Ovary (tissue), 7 donors: ENCODE measurements at regions not wholly inside any gene's neighbourhood (a gene's known extent, or its start where the extent isn't known, plus 50 kb on each side); places are given as distances from the start of the nearest gene placed in this dataset.

Experiments used
- DNase-seq, 5 donors: peaks; one replicate each; pipeline ENCODE4 v3.0.0-alpha.2; 2019 to 2020
- H3K27ac ChIP-seq, 2 donors: fragments of 200-600 bp; one replicate each; pipeline versions ENCODE4 v1.5.1 to v1.8.0; 2019 to 2022
- H3K27me3 ChIP-seq: fragments of 200-600 bp; one replicate; pipeline ENCODE4 v1.8.0; 2022
- H3K36me3 ChIP-seq: fragments of 200-600 bp; sonication (generic); one replicate; pipeline ENCODE4 v1.5.1; 2019
- H3K4me1 ChIP-seq: one replicate; pipeline ENCODE4 v1.8.1; 2013; ENCODE audit warnings: mild to moderate bottlenecking, moderate library complexity; ENCODE audit not compliant: insufficient read depth
- H3K4me3 ChIP-seq: fragments of 200-600 bp; sonication (generic); one replicate; pipeline ENCODE4 v1.5.1; 2017
- H3K9me3 ChIP-seq, 2 donors: fragments of 200-600 bp in 1 of 2; sonication (generic) in 1 of 2; one replicate each; pipeline versions ENCODE4 v1.5.1 to v1.8.1; 2013 to 2019; ENCODE audit warnings: mild to moderate bottlenecking in 1 of 2, moderate library complexity in 1 of 2
- EP300 ChIP-seq: sonication (generic); formaldehyde crosslinking; IDR thresholded peaks from one replicate; pipeline ENCODE4 v1.6.1; 2017; ENCODE audit warnings: antibody characterized with exemption
- POLR2A ChIP-seq: fragments of 450-650 bp; IDR thresholded peaks from one replicate; pipeline ENCODE4 v1.6.1; 2017; ENCODE audit warnings: antibody characterized with exemption, mild to moderate bottlenecking, moderate library complexity
- WGBS, 3 donors: extraction: QIAGEN DNeasy Blood & Tissue Kit in 1 of 3; methylation state at CpG; one replicate each; pipeline versions ENCODE4 v1.1.5 to v1.1.7; 2013 to 2017; 5-methylcytosine and 5-hydroxymethylcytosine counted together
- intact Hi-C, 4 donors: fragments of 100-400 bp; cut with DNase I; formaldehyde crosslinking; loops; one replicate each; pipeline versions ENCODE4 v1.11.0 to v1.15.1; 2022 to 2023
- TF ChIP-seq, protein P1 (sequence below), 3 donors: fragments of 450-650 bp in 2 of 3; fragments of 200-600 bp in 1 of 3; IDR thresholded peaks; one replicate each; pipeline versions ENCODE4 v1.5.1 to v1.8.0; 2016 to 2022; ENCODE audit warnings: antibody characterized with exemption in 3 of 3, mild to moderate bottlenecking in 1 of 3
- donor health status: DM: no; HTN: no; CAD: no; lungs with moderate emphysema.
- donor health status: DM: no; HTN: no; CAD: no.
- donor health status: Bipolar disorder and iron deficiency.
- donor health status: DM: no; HTN: no; CAD: no.
- donor health status: DM: yes; HTN: yes; CAD: no.

DNA sequence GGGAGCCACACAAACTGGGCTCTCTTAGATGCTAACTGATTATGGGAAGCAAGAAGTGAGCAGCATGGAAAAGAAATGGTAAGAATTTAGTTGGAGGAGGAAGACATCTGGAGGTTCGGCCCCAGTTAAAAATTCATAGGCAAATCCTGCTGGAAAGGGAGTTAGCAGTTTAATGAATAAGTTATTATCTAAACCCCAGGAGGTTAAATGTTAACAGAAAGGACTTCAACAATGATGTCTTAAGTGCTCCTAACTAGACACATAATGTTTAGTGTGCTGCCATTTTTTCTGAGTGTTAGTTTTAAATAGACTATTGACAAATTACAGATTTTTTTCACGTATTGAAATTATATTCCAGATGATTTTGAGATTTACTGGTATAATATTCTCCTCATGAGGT is 1265.3 kb upstream of the ADGRL2 start:
- 89 to 96% (median 89%) methylated on average over 2 of the region's 2 CpGs for WGBS, 3 donors
- intact Hi-C loops: no loop called here

DNA sequence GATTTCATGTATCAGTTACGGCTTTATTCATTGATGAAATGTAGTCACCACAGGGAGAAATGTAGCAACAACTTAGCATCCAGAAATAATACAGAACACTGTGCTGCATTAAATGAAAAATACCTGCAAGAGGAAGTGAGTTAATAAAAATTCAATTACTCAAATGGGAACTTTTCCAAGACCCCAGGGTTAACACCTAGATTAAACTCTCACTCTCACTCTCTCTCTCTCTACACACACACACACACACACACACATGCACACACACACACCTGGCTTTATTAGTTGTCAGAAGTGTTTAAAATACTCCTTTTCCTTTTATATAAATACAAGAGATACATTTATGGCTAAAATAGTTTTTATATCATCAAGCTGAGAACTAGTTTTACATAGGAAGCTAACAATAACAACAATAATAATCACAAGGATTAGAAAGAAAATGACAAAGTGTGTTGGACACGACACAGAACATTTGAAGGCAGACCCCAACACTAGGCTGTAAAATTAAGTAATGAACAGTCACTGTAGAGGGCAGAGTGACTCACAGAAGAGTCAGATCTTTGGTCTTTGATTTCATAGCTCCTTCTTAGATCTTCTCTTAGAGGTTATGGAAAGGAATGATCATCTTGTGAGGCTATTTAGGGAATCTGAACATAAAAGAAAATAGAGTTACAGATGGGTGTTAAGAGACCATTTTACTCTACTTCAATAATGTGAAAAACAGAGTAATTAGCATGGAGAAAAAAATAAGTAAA is 1266.0 kb upstream of the ADGRL2 start:
- WGBS, 3 donors: 78 to 85% (median 84%) methylated on average over 2 of the region's 2 CpGs
- H3K27me3 ChIP-seq: no peaks in the 10 kb centered on the region

More for the DNA sequence above, 1265.3 kb upstream of the ADGRL2 start:
- Histone ChIP-seq H3K4me3 (no peak overlapping the region), H3K27ac (no peak overlapping the region), H3K27me3 (no peaks in the 10 kb centered on the region), H3K4me1 (peaks cover 3% of the 10 kb centered on the region), H3K36me3 (no peaks in the 10 kb centered on the region), H3K9me3 (no peaks in the 10 kb centered on the region)
- TF ChIP-seq EP300 (no peak), POLR2A (no peak)
- TF ChIP-seq, protein P1, sequence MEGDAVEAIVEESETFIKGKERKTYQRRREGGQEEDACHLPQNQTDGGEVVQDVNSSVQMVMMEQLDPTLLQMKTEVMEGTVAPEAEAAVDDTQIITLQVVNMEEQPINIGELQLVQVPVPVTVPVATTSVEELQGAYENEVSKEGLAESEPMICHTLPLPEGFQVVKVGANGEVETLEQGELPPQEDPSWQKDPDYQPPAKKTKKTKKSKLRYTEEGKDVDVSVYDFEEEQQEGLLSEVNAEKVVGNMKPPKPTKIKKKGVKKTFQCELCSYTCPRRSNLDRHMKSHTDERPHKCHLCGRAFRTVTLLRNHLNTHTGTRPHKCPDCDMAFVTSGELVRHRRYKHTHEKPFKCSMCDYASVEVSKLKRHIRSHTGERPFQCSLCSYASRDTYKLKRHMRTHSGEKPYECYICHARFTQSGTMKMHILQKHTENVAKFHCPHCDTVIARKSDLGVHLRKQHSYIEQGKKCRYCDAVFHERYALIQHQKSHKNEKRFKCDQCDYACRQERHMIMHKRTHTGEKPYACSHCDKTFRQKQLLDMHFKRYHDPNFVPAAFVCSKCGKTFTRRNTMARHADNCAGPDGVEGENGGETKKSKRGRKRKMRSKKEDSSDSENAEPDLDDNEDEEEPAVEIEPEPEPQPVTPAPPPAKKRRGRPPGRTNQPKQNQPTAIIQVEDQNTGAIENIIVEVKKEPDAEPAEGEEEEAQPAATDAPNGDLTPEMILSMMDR (IDR thresholded peaks at IDR 0.05): no peak
- DNase-seq: no peak

DNA sequence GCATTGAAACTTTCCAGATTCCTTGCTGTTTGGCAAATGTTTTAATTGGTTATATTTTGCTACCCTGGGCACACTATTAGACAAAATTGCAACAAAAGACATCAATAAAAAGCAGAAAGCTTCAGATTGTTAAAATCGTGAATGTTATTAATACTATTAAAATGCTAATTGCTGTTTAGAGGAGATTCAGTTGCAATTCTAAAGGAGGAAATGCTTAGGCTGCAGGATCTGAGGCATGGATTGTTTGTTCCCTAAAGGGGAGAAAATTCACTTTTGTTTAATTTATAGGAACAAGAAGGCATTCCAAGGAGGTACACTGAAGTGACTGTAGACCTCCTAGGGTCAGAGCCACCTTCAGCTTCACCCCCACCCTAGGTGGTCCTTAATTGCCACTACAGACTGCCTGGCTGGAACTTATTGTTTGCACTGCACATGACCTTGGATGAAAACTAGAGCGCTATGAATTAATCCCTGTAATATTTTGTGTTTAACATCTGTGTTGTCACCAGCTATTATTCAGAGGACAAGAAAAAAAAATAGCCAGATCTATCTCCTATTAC is 1266.9 kb upstream of the ADGRL2 start:
- Histone ChIP-seq H3K27me3 (no peaks in the 10 kb centered on the region), H3K36me3 (no peaks in the 10 kb centered on the region), H3K27ac (no peak overlapping the region), H3K9me3 (no peaks in the 10 kb centered on the region), H3K4me3 (no peak overlapping the region), H3K4me1 (peaks cover 3% of the 10 kb centered on the region)
- TF ChIP-seq, protein P1 (IDR thresholded peaks at IDR 0.05): no peak
- no peak for TF ChIP-seq EP300
- TF ChIP-seq POLR2A: no peak
- intact Hi-C loops: no loop called here
- DNase-seq: no peak
- 2 to 6% (median 3%) methylated on average over 2 of the region's 2 CpGs for WGBS, 3 donors

More for the DNA sequence above, 1266.0 kb upstream of the ADGRL2 start:
- no peak overlapping the region for H3K27ac ChIP-seq
- no peak overlapping the region for H3K4me3 ChIP-seq
- H3K4me1 ChIP-seq: peaks cover 3% of the 10 kb centered on the region
- DNase-seq: no peak
- H3K36me3 ChIP-seq: no peaks in the 10 kb centered on the region
- intact Hi-C loops: no loop called here
- no peak for TF ChIP-seq POLR2A
- TF ChIP-seq, protein P1 (IDR thresholded peaks at IDR 0.05): no peak
- no peak for TF ChIP-seq EP300
- no peaks in the 10 kb centered on the region for H3K9me3 ChIP-seq

DNA sequence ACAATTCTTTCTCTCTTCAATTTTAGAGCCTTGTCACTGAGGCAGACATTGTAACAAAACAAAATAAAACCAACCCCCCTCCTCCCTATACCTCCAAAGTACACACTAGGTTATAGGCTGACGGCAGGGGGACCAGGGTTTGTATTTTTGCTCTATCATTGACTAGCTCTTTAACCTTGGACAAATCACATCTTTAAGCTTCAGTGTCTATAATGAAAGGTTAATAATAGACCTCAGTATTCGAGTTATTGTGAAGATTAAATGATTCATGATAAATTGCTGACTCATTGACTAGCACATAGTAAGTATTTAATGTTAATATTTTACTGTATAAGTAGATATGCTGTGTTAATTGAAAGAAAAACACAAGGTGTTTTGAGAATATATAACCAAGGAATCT is 1267.6 kb upstream of the ADGRL2 start:
- no peak for DNase-seq
- 59 to 69% (median 60%) methylated on average over 2 of the region's 2 CpGs for WGBS, 3 donors
- H3K9me3 ChIP-seq: no peaks in the 10 kb centered on the region
- intact Hi-C loops: no loop called here
- H3K36me3 ChIP-seq: no peaks in the 10 kb centered on the region
- peaks cover 3% of the 10 kb centered on the region for H3K4me1 ChIP-seq
- no peak overlapping the region for H3K27ac ChIP-seq
- no peak overlapping the region for H3K4me3 ChIP-seq
- TF ChIP-seq POLR2A: no peak
- H3K27me3 ChIP-seq: no peaks in the 10 kb centered on the region

DNA sequence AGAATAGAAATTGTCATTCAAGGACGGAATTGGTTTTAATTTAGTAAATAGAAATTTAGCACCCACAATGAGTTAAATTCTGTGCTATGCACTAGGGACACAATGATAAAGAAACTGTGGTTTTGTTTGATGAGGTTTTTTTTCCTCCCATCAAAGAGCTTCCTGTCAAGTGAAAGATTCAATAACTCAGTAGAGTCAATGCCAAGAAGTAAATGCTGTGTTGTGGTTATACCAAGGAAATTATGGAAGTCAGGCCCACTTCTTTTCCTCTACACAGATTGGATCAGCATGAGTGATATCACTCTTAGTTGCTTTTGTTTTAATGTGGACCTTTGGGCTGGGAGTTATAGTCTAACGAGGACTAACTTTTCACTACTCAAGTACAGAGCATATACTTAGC is 1269.6 kb upstream of the ADGRL2 start:
- Histone ChIP-seq H3K27me3 (no peaks in the 10 kb centered on the region), H3K27ac (no peak overlapping the region), H3K36me3 (no peaks in the 10 kb centered on the region), H3K4me1 (peaks cover 3% of the 10 kb centered on the region), H3K4me3 (no peak overlapping the region), H3K9me3 (no peaks in the 10 kb centered on the region)
- 55 to 82% (median 62%) methylated on average over 2 of the region's 2 CpGs for WGBS, 3 donors
- intact Hi-C loops: no loop called here
- DNase-seq: no peak
- TF ChIP-seq EP300: no peak
